Kidney tubule cell (primary cell): ENCODE measurements at regions not wholly inside any gene's neighbourhood (a gene's known extent, or its start where the extent isn't known, plus 50 kb on each side); places are given as distances from the start of the nearest gene placed in this dataset.
"Not testable (repeated sequence)": the region's sequence is repeated elsewhere in the genome, so short reads cannot be mapped to it uniquely, and the experiment has no call there.

Source experiments
- DNase-seq: peaks from one replicate; pipeline ENCODE4 v3.0.0-alpha.2; 2018; ENCODE audit warnings: low spot score

DNA sequence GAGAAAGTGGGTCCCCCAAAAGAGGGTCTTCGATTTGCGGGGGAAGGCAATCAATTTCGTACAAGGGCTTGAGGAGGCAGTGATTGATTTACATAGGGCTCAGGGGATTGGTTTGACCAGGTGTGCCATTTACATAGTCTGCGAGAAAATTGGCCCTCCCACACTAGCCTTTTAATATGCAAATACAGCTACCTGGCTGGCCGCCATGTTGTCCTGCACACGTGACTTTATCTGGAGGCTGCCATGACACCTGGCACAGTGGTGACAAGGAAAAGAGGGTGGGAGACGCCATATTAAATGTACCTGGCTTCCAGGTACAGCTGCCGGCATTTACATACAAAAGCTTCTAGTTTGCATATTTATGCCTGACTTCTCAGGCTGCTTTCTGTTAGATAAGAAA lies 1577.2 kb upstream of the LRRTM3 start:
- no peak for DNase-seq

DNA sequence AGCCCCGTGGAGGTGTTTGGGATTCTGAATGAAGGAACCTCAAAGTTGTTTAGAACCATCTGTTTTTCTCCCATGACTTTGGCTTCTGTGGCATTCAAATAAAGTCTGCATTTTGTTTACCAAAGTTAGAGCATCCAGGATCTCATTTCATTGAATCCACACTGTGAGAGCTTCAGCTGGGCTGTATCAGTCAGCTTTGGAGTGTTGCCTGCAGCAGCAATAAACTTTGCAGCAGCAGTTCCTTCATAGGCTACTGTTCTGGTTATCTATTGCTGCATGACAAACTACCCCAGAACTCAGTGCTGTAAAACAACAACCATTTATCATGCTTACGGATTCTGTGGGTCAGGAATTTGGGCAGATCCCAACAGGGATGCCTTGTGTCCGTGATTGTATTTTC lies 1575.2 kb upstream of the LRRTM3 start:
- DNase-seq = no peak

- no peak for DNase-seq
These were observed 1570.6 kb upstream of the LRRTM3 start for GRCh38 chr10:65355141-65355680.

GRCh38 chr10:65358565-65358964 lies 1567.3 kb upstream of the LRRTM3 start:
- peak; percentile 23 for DNase-seq

GRCh38 chr10:65360497-65360896 lies 1565.3 kb upstream of the LRRTM3 start:
- DNase-seq = no peak

DNA sequence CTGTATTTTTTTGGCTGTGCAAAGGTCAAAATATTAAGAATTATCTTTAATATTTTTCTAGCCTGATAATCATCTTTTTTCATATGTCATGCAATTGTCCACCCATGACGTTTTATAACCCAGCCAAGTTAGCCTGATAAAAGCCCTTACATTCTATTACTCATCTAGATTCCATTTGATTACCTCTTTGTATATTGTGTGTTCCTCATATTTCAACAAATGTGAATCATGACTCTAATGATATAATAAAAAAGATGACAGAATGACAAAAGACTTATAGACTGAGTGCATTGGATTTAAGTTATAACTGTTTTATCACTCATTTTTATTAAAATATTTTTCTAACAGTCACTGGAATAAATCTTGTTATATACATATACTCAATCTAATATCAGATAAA lies 1560.0 kb upstream of the LRRTM3 start:
- no peak for DNase-seq

- DNase-seq = no peak
These were observed 1558.1 kb upstream of the LRRTM3 start for GRCh38 chr10:65367706-65368105.

DNA sequence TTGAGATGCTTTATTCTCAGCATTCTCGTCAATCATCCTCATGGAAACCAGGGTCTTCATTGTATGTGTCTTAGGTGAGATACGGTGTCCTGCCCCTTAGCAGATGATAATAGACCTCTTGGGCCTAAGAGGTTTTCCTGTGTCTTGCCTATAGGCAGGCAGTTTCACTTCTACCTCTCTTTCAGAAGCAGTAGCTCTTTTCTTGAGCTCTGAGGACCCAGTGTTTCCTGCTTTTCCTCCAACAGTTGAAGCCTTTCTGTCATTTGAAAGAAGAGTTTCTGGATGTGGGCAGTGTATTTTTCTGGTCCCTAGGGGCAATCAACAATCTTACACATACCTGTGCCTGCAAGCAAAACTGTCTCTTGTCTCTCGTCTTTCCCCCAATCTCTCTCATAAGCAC lies 1550.3 kb upstream of the LRRTM3 start:
- no peak for DNase-seq

GRCh38 chr10:65377687-65378086 lies 1548.1 kb upstream of the LRRTM3 start:
- no peak for DNase-seq

- peak; percentile 75 for DNase-seq
These were observed 1531.1 kb upstream of the LRRTM3 start for GRCh38 chr10:65394502-65395297.

GRCh38 chr10:65395631-65396030 lies 1530.2 kb upstream of the LRRTM3 start:
- DNase-seq = no peak

DNA sequence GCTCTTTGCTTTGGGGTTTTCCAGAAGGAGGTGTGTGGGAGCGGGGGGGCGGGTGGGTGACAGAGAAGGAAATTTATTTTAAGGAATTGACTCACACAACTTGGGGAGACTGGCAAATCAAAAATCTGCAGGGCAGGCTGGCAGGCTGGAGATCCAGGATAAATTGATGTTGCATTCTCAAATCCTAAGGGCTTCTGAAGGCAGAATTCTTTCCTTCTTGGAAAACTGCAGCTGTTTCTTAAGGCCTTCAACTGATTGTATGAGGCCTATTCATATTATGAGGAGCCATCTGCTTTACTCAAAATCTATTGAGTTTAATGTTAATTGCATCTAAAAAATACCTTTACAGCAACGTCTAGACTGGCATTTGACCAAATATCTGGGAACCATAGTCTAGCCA lies 1528.8 kb upstream of the LRRTM3 start:
- DNase-seq = no peak

DNA sequence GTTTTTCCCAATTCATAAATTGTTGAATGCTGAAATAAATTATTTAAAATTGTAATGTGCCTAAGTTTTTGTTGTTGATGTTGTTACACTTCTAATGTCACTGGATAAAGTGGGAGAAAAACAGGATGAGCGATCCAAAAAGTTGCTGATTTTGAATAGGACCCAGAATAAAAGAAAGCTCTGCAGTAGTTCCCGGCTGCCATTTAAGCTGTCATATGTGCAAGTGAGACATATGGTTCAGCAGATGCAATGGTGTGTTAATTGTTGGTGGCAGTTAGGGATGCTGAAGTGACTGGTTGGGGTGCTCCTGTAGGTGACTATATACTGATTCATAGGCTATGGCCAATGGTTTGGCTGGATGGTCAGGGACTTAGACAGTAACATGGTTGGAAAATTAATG lies 1517.4 kb upstream of the LRRTM3 start:
- DNase-seq = no peak

DNA sequence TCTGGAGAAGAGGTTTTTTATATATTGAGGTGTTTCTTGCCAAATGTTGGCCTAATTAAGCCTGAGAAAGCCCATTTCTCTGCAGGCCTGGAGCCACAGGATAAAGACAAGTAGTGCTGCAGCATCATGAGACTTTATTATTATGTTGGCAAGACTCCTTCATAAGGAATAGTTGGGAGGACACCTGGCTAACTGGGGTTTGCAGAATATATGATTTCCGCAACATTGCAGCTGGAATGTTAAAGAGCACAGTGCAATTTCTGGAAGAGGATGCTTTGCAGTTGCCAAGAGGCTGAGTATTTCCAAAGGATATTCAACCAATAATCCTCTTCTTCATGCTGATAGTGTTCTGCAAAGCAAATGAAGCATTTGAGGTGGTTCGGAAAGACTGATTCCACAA lies 1512.8 kb upstream of the LRRTM3 start:
- DNase-seq = no peak

DNA sequence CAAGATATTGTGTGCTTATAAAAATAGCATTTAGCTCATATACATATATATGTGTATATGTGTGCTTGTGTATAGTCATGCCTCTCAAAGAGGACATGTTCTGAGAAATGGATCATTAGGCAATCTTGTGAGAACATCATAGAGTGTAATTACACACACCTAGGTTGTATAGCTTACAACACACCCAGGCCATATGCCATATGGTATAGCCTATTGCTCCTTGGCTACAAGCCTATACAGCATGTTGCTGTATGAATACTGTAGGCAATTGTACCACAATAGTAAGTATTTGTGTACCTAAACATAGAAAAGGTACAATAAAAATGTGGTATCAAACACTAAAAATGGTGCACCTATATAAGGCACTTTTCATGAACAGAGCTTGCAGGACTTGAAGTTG lies 1510.5 kb upstream of the LRRTM3 start:
- DNase-seq = no peak

GRCh38 chr10:65416094-65416493 lies 1509.7 kb upstream of the LRRTM3 start:
- no peak for DNase-seq

DNA sequence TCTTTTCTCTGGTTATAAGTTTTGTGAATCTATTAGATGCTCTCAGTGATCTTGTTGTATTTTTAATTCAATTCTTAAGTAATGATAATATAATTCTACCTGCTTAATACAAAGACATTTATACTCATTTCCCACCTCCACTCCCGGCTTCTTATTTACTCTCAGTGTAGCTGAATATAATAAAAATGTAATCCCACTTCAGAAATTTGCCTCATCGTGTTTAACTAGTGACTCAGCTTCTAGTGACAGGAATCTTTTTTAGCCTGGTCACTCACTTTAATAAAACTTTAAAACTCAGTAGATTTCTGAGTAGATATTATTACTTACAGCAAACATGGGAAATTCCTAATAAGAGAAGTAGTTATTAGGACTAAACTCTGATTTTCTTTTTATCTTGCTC lies 1506.2 kb upstream of the LRRTM3 start:
- DNase-seq = no peak

DNA sequence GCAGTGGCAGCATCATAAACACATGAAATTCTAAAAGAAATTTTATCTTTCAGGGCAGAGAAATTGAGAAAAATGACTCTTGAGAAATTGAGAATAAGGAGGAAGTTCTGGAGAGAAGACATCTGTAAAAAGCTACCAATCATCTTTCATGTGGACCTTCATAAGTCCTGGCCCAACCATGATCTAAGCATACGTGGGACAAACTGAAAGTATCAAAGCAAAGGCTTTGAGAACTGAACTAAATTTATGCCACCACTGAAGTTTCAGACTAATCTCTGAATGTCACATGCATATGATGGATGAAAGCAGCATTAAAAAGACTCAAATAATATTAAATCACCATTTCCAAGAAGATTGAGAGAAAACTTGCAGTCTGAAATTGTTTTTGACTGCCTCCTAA lies 1502.8 kb upstream of the LRRTM3 start:
- DNase-seq = no peak

GRCh38 chr10:65429381-65429780 lies 1496.5 kb upstream of the LRRTM3 start:
- not testable (repeated sequence) for DNase-seq

GRCh38 chr10:65430979-65431378 lies 1494.9 kb upstream of the LRRTM3 start:
- no peak for DNase-seq

GRCh38 chr10:65470986-65471385 lies 1454.8 kb upstream of the LRRTM3 start:
- DNase-seq = no peak

- no peak for DNase-seq
These were observed 1443.0 kb upstream of the LRRTM3 start for GRCh38 chr10:65482848-65483247.

DNA sequence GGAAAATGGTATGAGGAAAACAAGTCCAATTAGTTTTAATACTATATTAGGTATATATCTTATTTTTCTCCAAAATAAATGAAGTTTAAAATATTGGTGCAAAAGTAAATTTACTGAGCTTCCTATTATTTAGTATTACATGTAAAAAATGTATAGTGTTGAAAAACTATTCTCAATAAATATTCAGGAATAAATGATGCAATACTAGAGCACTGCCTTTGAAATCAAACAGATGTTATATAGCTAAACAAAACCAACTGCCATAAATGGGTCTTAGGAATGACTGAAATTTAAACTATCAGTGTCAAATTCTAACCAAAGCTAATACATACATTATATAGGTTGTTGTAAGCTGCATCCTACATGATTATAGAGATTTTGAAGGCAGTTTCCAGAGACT lies 1434.0 kb upstream of the LRRTM3 start:
- DNase-seq = no peak

DNA sequence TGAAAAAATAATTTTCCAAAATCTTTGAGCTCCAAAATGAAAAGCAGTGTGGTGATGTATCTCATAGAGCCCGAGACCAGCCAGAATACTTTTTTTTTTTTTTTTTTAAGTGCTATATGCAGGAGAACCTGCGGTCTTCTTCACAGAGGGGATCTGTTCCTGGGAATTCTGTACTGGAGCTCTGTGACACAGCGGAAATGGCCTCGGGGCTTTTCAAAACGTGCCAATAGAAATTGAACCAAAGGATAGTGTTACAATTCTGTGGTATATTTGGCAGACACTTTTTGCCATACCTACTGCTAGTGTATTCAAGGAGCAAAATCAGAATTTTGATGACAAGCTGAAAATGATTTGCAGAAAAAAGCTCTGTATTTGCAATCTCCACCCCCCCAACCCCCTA lies 1429.3 kb upstream of the LRRTM3 start:
- no peak for DNase-seq
